ENCODE measurements at regions not wholly inside any gene's neighbourhood (a gene's known extent, or its start where the extent isn't known, plus 50 kb on each side); places are given as distances from the start of the nearest gene placed in this dataset.

- Histone ChIP-seq H3K9me3 (ENCODE audit: control insufficient read depth, low read length) (no peaks in the 10 kb centered on the region), H3K27ac (ENCODE audit: low read depth, low read length, severe bottlenecking) (no peak overlapping the region), H3K36me3 (ENCODE audit: control insufficient read depth, insufficient read depth, low read length) (no peaks in the 10 kb centered on the region), H3K4me3 (ENCODE audit: extremely low read depth, insufficient read depth, low read length, poor library complexity, severe bottlenecking) (no peak overlapping the region), H3K4me1 (ENCODE audit: control insufficient read depth, insufficient read depth, low read length, poor library complexity, severe bottlenecking) (peaks cover 11% of the 10 kb centered on the region)
- WGBS, 2 experiments (ENCODE audit: insufficient coverage in 2 of 2): no CpG with 5 or more reads among the region's 2 CpGs
Measured at GRCh38 chrX:22325096-22325495, 52.4 kb downstream of the CBLL2 start.

DNA sequence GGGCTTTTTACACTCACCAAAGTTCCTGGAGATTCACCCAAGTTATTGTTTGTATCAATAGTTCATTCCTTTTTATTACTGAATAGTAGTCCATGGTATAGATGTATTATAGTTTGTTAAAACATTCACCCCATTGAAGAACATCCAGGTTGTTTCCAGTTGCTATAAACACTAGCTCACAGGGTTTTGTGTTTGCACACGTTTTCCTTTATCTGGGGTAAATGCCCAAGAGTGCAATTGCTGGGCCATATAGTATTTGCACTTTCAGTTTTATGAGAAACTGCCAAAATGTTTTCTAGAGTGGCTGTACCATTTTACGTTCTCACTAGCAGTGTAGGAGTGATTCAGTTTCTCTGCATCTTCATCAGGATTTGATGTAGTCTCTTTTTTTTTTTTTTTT, 57.1 kb downstream of the CBLL2 start:
- WGBS, 2 experiments (ENCODE audit: insufficient coverage in 2 of 2): 100% methylated on average over 1 of the region's 2 CpGs; no CpG with 5 or more reads in 1 of the 2 experiments
- Histone ChIP-seq H3K4me1 (ENCODE audit: control insufficient read depth, insufficient read depth, low read length, poor library complexity, severe bottlenecking) (no peaks in the 10 kb centered on the region), H3K4me3 (ENCODE audit: extremely low read depth, insufficient read depth, low read length, poor library complexity, severe bottlenecking) (no peak overlapping the region), H3K9me3 (ENCODE audit: control insufficient read depth, low read length) (no peaks in the 10 kb centered on the region), H3K36me3 (ENCODE audit: control insufficient read depth, insufficient read depth, low read length) (no peaks in the 10 kb centered on the region), H3K27ac (ENCODE audit: low read depth, low read length, severe bottlenecking) (no peak overlapping the region)

DNA sequence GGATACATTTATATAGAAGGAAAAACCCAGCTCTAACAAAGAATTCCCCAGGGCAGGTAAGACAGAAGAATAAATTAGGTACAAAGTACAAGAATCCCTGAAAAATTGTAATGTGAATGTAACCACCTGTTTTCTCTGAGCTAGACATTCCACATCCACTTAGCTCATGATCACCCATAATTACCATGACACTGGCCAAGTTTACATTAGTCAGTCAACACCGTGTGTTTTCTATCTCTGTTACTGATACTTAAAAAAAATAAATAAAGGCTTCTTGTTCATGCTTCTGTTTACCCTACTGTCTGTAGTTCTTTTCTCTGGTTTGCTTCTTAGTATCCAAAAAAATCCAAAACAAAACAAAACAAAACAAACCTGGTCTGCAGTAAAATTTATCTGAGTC, 66.0 kb downstream of the CBLL2 start:
- no peak overlapping the region for H3K27ac ChIP-seq (ENCODE audit: low read depth, low read length, severe bottlenecking)
- WGBS, 2 experiments (ENCODE audit: insufficient coverage in 2 of 2): no CpG with 5 or more reads among the region's 1 CpG
- H3K36me3 ChIP-seq (ENCODE audit: control insufficient read depth, insufficient read depth, low read length): no peaks in the 10 kb centered on the region
- H3K4me1 ChIP-seq (ENCODE audit: control insufficient read depth, insufficient read depth, low read length, poor library complexity, severe bottlenecking): no peaks in the 10 kb centered on the region
- no peaks in the 10 kb centered on the region for H3K9me3 ChIP-seq (ENCODE audit: control insufficient read depth, low read length)
- H3K4me3 ChIP-seq (ENCODE audit: extremely low read depth, insufficient read depth, low read length, poor library complexity, severe bottlenecking): no peak overlapping the region

DNA sequence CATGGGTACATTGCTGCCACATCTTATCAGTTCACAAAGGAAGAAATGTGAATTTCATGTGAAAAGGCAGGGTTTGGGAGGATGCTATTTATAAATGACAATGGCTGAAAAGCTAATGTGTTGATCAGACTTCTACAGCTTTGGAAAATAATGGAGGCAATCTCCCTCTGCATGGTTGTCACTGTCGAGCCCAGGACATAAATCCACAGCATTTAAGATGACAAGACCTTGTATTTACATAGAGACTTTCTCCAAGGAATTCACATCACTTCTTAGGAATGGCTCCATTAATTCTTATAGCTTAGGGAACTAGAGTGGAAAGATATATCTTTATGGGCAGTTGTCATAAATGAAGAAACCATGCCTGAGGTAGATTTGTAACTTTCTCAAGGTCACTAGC, 66.7 kb downstream of the CBLL2 start:
- no peak overlapping the region for H3K27ac ChIP-seq (ENCODE audit: low read depth, low read length, severe bottlenecking)
- WGBS, 2 experiments (ENCODE audit: insufficient coverage in 2 of 2): no CpG with 5 or more reads among the region's 1 CpG

DNA sequence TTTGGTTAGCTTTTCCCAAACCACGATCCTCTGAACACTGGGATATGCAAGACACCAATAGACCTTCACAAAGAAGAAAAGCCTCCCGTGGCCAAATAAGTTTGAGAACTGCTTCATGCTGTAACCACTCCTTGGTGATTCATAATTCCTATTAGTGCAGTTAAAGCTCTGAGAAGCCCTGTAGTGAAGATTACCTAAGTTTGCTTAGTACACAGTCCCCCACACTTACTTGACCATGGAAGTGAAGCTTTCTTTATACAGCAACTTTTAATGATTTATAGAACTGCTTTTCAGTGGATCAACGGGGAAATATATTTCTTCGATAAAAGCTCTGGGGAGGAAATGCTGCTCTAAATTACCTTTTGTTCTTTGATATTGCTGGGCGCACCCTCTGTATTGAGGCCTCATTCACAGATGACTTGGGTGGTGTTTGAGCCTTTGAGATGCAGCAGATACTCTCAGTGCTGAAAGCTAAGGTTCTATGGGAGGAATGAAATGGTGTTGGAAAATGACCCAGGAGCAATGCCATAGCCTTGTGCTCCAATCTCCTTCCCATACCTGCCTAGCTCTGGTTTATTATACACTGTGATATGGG, 67.4 kb downstream of the CBLL2 start:
- no peaks in the 10 kb centered on the region for H3K9me3 ChIP-seq (ENCODE audit: control insufficient read depth, low read length)
- no peaks in the 10 kb centered on the region for H3K4me1 ChIP-seq (ENCODE audit: control insufficient read depth, insufficient read depth, low read length, poor library complexity, severe bottlenecking)
- WGBS, 2 experiments (ENCODE audit: insufficient coverage in 2 of 2): no CpG with 5 or more reads among the region's 5 CpGs
- no peak overlapping the region for H3K27ac ChIP-seq (ENCODE audit: low read depth, low read length, severe bottlenecking)
- H3K36me3 ChIP-seq (ENCODE audit: control insufficient read depth, insufficient read depth, low read length): no peaks in the 10 kb centered on the region
- no peak overlapping the region for H3K4me3 ChIP-seq (ENCODE audit: extremely low read depth, insufficient read depth, low read length, poor library complexity, severe bottlenecking)

More for the DNA sequence above, 66.7 kb downstream of the CBLL2 start:
- Histone ChIP-seq H3K4me3 (ENCODE audit: extremely low read depth, insufficient read depth, low read length, poor library complexity, severe bottlenecking) (no peak overlapping the region), H3K4me1 (ENCODE audit: control insufficient read depth, insufficient read depth, low read length, poor library complexity, severe bottlenecking) (no peaks in the 10 kb centered on the region), H3K36me3 (ENCODE audit: control insufficient read depth, insufficient read depth, low read length) (no peaks in the 10 kb centered on the region), H3K9me3 (ENCODE audit: control insufficient read depth, low read length) (no peaks in the 10 kb centered on the region)

- no peak overlapping the region for H3K27ac ChIP-seq (ENCODE audit: low read depth, low read length, severe bottlenecking)
- H3K9me3 ChIP-seq (ENCODE audit: control insufficient read depth, low read length): no peaks in the 10 kb centered on the region
- H3K36me3 ChIP-seq (ENCODE audit: control insufficient read depth, insufficient read depth, low read length): no peaks in the 10 kb centered on the region
- H3K4me3 ChIP-seq (ENCODE audit: extremely low read depth, insufficient read depth, low read length, poor library complexity, severe bottlenecking): no peak overlapping the region
- WGBS, 2 experiments (ENCODE audit: insufficient coverage in 2 of 2): 80% methylated on average over 1 of the region's 8 CpGs; no CpG with 5 or more reads in 1 of the 2 experiments
- H3K4me1 ChIP-seq (ENCODE audit: control insufficient read depth, insufficient read depth, low read length, poor library complexity, severe bottlenecking): no peaks in the 10 kb centered on the region
Measured at GRCh38 chrX:22343192-22343591, 70.5 kb downstream of the CBLL2 start.

- WGBS, 2 experiments (ENCODE audit: insufficient coverage in 2 of 2): no CpG with 5 or more reads among the region's 2 CpGs
- no peak overlapping the region for H3K4me3 ChIP-seq (ENCODE audit: extremely low read depth, insufficient read depth, low read length, poor library complexity, severe bottlenecking)
- no peaks in the 10 kb centered on the region for H3K4me1 ChIP-seq (ENCODE audit: control insufficient read depth, insufficient read depth, low read length, poor library complexity, severe bottlenecking)
- H3K9me3 ChIP-seq (ENCODE audit: control insufficient read depth, low read length): no peaks in the 10 kb centered on the region
- H3K27ac ChIP-seq (ENCODE audit: low read depth, low read length, severe bottlenecking): no peak overlapping the region
- H3K36me3 ChIP-seq (ENCODE audit: control insufficient read depth, insufficient read depth, low read length): no peaks in the 10 kb centered on the region
Measured at GRCh38 chrX:22345884-22346283, 73.2 kb downstream of the CBLL2 start.

- 88% methylated on average over 1 of the region's 1 CpG; no CpG with 5 or more reads in 1 of the 2 experiments for WGBS, 2 experiments (ENCODE audit: insufficient coverage in 2 of 2)
Measured at GRCh38 chrX:22347491-22347890, 74.8 kb downstream of the CBLL2 start.

GRCh38 chrX:22349116-22349515, 76.4 kb downstream of the CBLL2 start:
- H3K36me3 ChIP-seq (ENCODE audit: control insufficient read depth, insufficient read depth, low read length): no peaks in the 10 kb centered on the region
- no CpG with 5 or more reads among the region's 2 CpGs for WGBS, 2 experiments (ENCODE audit: insufficient coverage in 2 of 2)
- H3K27ac ChIP-seq (ENCODE audit: low read depth, low read length, severe bottlenecking): no peak overlapping the region
- H3K9me3 ChIP-seq (ENCODE audit: control insufficient read depth, low read length): no peaks in the 10 kb centered on the region
- H3K4me3 ChIP-seq (ENCODE audit: extremely low read depth, insufficient read depth, low read length, poor library complexity, severe bottlenecking): no peak overlapping the region
- H3K4me1 ChIP-seq (ENCODE audit: control insufficient read depth, insufficient read depth, low read length, poor library complexity, severe bottlenecking): no peaks in the 10 kb centered on the region

More at GRCh38 chrX:22347491-22347890, 74.8 kb downstream of the CBLL2 start:
- Histone ChIP-seq H3K4me3 (ENCODE audit: extremely low read depth, insufficient read depth, low read length, poor library complexity, severe bottlenecking) (no peak overlapping the region), H3K4me1 (ENCODE audit: control insufficient read depth, insufficient read depth, low read length, poor library complexity, severe bottlenecking) (no peaks in the 10 kb centered on the region), H3K36me3 (ENCODE audit: control insufficient read depth, insufficient read depth, low read length) (no peaks in the 10 kb centered on the region), H3K9me3 (ENCODE audit: control insufficient read depth, low read length) (no peaks in the 10 kb centered on the region), H3K27ac (ENCODE audit: low read depth, low read length, severe bottlenecking) (no peak overlapping the region)

- Histone ChIP-seq H3K27ac (ENCODE audit: low read depth, low read length, severe bottlenecking) (no peak overlapping the region), H3K4me1 (ENCODE audit: control insufficient read depth, insufficient read depth, low read length, poor library complexity, severe bottlenecking) (no peaks in the 10 kb centered on the region), H3K4me3 (ENCODE audit: extremely low read depth, insufficient read depth, low read length, poor library complexity, severe bottlenecking) (no peak overlapping the region), H3K36me3 (ENCODE audit: control insufficient read depth, insufficient read depth, low read length) (no peaks in the 10 kb centered on the region), H3K9me3 (ENCODE audit: control insufficient read depth, low read length) (no peaks in the 10 kb centered on the region)
- no CpG with 5 or more reads among the region's 3 CpGs for WGBS, 2 experiments (ENCODE audit: insufficient coverage in 2 of 2)
Measured at GRCh38 chrX:22351076-22351475, 78.4 kb downstream of the CBLL2 start.

GRCh38 chrX:22351966-22352365, 79.3 kb downstream of the CBLL2 start:
- 83% methylated on average over 1 of the region's 4 CpGs; no CpG with 5 or more reads in 1 of the 2 experiments for WGBS, 2 experiments (ENCODE audit: insufficient coverage in 2 of 2)
- Histone ChIP-seq H3K9me3 (ENCODE audit: control insufficient read depth, low read length) (no peaks in the 10 kb centered on the region), H3K4me1 (ENCODE audit: control insufficient read depth, insufficient read depth, low read length, poor library complexity, severe bottlenecking) (no peaks in the 10 kb centered on the region), H3K27ac (ENCODE audit: low read depth, low read length, severe bottlenecking) (no peak overlapping the region), H3K4me3 (ENCODE audit: extremely low read depth, insufficient read depth, low read length, poor library complexity, severe bottlenecking) (no peak overlapping the region), H3K36me3 (ENCODE audit: control insufficient read depth, insufficient read depth, low read length) (no peaks in the 10 kb centered on the region)

All from mesodermal cell (in vitro differentiated cells).